ENCODE measurements at regions not wholly inside any gene's neighbourhood (a gene's known extent, or its start where the extent isn't known, plus 50 kb on each side); places are given as distances from the start of the nearest gene placed in this dataset.
"Not testable (repeated sequence)": the region's sequence is repeated elsewhere in the genome, so short reads cannot be mapped to it uniquely, and the experiment has no call there.

- H3K27ac ChIP-seq = no peak overlapping the region
- H3K36me3 ChIP-seq (ENCODE audit: low read depth, missing control alignments) = no peaks in the 10 kb centered on the region
- no peak for DNase-seq
- no peak overlapping the region for H3K4me3 ChIP-seq
- intact Hi-C loops (cut with DNase I; ENCODE audit: low total_unique reads) = no loop called here
- WGBS, 2 donors = 80 to 88% methylated on average over 1 of the region's 1 CpG
- no peaks in the 10 kb centered on the region for H3K4me1 ChIP-seq
- H3K9me3 ChIP-seq = no peaks in the 10 kb centered on the region
- TF ChIP-seq CTCF (IDR thresholded peaks at IDR 0.05) (no peak), POLR2A (IDR thresholded peaks at IDR 0.05) (no peak)
- H3K27me3 ChIP-seq = no peaks in the 10 kb centered on the region
Measured at GRCh38 chr15:38012894-38013293, 78.5 kb downstream of the TMCO5A start.

DNA sequence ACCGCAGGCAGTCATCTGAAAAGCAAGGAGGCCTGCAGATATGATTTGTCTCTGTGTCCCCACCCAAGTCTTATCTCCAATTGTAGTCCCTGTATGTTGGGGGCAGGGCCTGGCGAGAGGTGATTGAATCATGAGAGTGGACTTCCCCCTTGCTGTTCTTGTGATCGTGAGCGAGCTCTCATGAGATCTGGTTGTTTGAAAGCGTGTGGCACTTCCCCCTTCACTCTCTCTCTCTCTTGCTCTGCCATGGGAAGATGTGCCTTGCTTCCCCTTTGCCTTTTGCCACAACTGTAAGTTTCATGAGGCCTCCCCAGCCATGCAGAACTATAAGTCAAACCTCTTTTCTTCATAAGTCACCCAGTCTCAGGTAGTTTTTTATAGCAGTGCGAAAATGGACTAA lies 83.3 kb downstream of the TMCO5A start:
- WGBS, 2 donors = 94 to 98% methylated on average over 6 of the region's 6 CpGs
- H3K4me1 ChIP-seq = no peaks in the 10 kb centered on the region
- intact Hi-C loops (cut with DNase I; ENCODE audit: low total_unique reads) = no loop called here
- H3K4me3 ChIP-seq = no peak overlapping the region
- no peaks in the 10 kb centered on the region for H3K36me3 ChIP-seq (ENCODE audit: low read depth, missing control alignments)
- no peak overlapping the region for H3K27ac ChIP-seq
- no peaks in the 10 kb centered on the region for H3K9me3 ChIP-seq
- no peaks in the 10 kb centered on the region for H3K27me3 ChIP-seq
- TF ChIP-seq POLR2A (IDR thresholded peaks at IDR 0.05) (no peak), CTCF (IDR thresholded peaks at IDR 0.05) (no peak)
- no peak for DNase-seq

GRCh38 chr15:38019066-38019465 lies 84.6 kb downstream of the TMCO5A start:
- no peak for TF ChIP-seq CTCF (IDR thresholded peaks at IDR 0.05)
- TF ChIP-seq POLR2A (IDR thresholded peaks at IDR 0.05) = no peak
- DNase-seq = no peak

DNA sequence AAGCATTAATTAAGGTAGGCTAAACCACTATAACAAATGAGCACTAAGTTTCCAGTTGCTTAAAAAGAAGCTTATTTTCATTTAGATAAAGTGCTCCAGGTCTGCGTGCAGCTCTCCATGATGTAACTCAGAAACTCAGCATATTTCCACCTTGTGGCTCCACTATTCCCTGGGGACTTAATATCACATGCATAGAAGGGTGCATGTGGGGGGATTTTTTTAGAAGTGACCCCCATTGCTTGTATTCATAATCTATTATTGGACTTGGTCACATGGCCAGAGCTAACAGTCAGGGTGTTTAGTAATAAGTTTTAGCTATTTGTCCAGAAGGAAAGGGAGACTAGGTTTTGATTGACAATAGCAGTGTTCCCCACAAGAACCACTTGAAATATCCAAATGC lies 86.8 kb downstream of the TMCO5A start:
- H3K9me3 ChIP-seq = no peaks in the 10 kb centered on the region
- H3K36me3 ChIP-seq (ENCODE audit: low read depth, missing control alignments) = no peaks in the 10 kb centered on the region
- no peak for TF ChIP-seq CTCF (IDR thresholded peaks at IDR 0.05)
- no peak for TF ChIP-seq POLR2A (IDR thresholded peaks at IDR 0.05)
- 59 to 71% methylated on average over 1 of the region's 1 CpG for WGBS, 2 donors
- H3K27me3 ChIP-seq = no peaks in the 10 kb centered on the region
- no peak overlapping the region for H3K4me3 ChIP-seq
- intact Hi-C loops (cut with DNase I; ENCODE audit: low total_unique reads) = no loop called here
- H3K4me1 ChIP-seq = no peaks in the 10 kb centered on the region
- no peak for DNase-seq
- no peak overlapping the region for H3K27ac ChIP-seq

More at GRCh38 chr15:38019066-38019465, 84.6 kb downstream of the TMCO5A start:
- no peak overlapping the region for H3K4me3 ChIP-seq
- intact Hi-C loops (cut with DNase I; ENCODE audit: low total_unique reads) = no loop called here
- no peaks in the 10 kb centered on the region for H3K9me3 ChIP-seq
- H3K27me3 ChIP-seq = no peaks in the 10 kb centered on the region
- H3K4me1 ChIP-seq = no peaks in the 10 kb centered on the region
- H3K27ac ChIP-seq = no peak overlapping the region
- H3K36me3 ChIP-seq (ENCODE audit: low read depth, missing control alignments) = no peaks in the 10 kb centered on the region

GRCh38 chr15:38024293-38025091 lies 90.1 kb downstream of the TMCO5A start:
- intact Hi-C loops (cut with DNase I; ENCODE audit: low total_unique reads) = no loop called here
- no peaks in the 10 kb centered on the region for H3K9me3 ChIP-seq
- no peak overlapping the region for H3K27ac ChIP-seq
- TF ChIP-seq POLR2A (IDR thresholded peaks at IDR 0.05) (no peak), CTCF (IDR thresholded peaks at IDR 0.05) (no peak)
- no peak for DNase-seq
- no peaks in the 10 kb centered on the region for H3K36me3 ChIP-seq (ENCODE audit: low read depth, missing control alignments)
- no peaks in the 10 kb centered on the region for H3K27me3 ChIP-seq
- WGBS, 2 donors = 89 to 97% methylated on average over 2 of the region's 2 CpGs
- no peak overlapping the region for H3K4me3 ChIP-seq
- H3K4me1 ChIP-seq = no peaks in the 10 kb centered on the region

- DNase-seq; H3K27ac ChIP-seq; intact Hi-C loops (cut with DNase I; ENCODE audit: low total_unique reads); H3K27me3 ChIP-seq; H3K4me1 ChIP-seq; H3K36me3 ChIP-seq (ENCODE audit: low read depth, missing control alignments); H3K9me3 ChIP-seq; H3K4me3 ChIP-seq: not testable (repeated sequence)
- 93 to 100% methylated on average over 1 of the region's 1 CpG for WGBS, 2 donors
Measured at GRCh38 chr15:38025656-38026055, 91.2 kb downstream of the TMCO5A start.
